ENCODE measurements at regions not wholly inside any gene's neighbourhood (a gene's known extent, or its start where the extent isn't known, plus 50 kb on each side); places are given as distances from the start of the nearest gene placed in this dataset.

GRCh38 chr12:88918161-88918560 lies 337.9 kb upstream of the KITLG start:
- TF ChIP-seq CTCF (IDR thresholded peaks at IDR 0.05; ENCODE audit: insufficient read depth, low read length, poor library complexity, severe bottlenecking), result no peak
- no peak for DNase-seq (ENCODE audit: low read depth)
- Histone ChIP-seq H3K36me3 (ENCODE audit: control insufficient read depth, insufficient read depth, low read length) (no peaks in the 10 kb centered on the region), H3K27me3 (ENCODE audit: control insufficient read depth, insufficient read depth, low read length) (no peaks in the 10 kb centered on the region), H3K4me3 (ENCODE audit: low read depth, low read length) (no peak overlapping the region)

GRCh38 chr12:88914967-88915366 lies 334.7 kb upstream of the KITLG start:
- no peak for TF ChIP-seq CTCF (IDR thresholded peaks at IDR 0.05; ENCODE audit: insufficient read depth, low read length, poor library complexity, severe bottlenecking)
- Histone ChIP-seq H3K4me3 (ENCODE audit: low read depth, low read length) (no peak overlapping the region), H3K36me3 (ENCODE audit: control insufficient read depth, insufficient read depth, low read length) (no peaks in the 10 kb centered on the region), H3K27me3 (ENCODE audit: control insufficient read depth, insufficient read depth, low read length) (no peaks in the 10 kb centered on the region)
- DNase-seq (ENCODE audit: low read depth), result no peak

- no peak for TF ChIP-seq CTCF (IDR thresholded peaks at IDR 0.05; ENCODE audit: insufficient read depth, low read length, poor library complexity, severe bottlenecking)
- H3K27me3 ChIP-seq (ENCODE audit: control insufficient read depth, insufficient read depth, low read length), result no peaks in the 10 kb centered on the region
- no peak overlapping the region for H3K4me3 ChIP-seq (ENCODE audit: low read depth, low read length)
- no peaks in the 10 kb centered on the region for H3K36me3 ChIP-seq (ENCODE audit: control insufficient read depth, insufficient read depth, low read length)
- DNase-seq (ENCODE audit: low read depth), result no peak
Measured at GRCh38 chr12:88909510-88909909, 329.2 kb upstream of the KITLG start.

GRCh38 chr12:88908345-88908744 lies 328.1 kb upstream of the KITLG start:
- H3K36me3 ChIP-seq (ENCODE audit: control insufficient read depth, insufficient read depth, low read length), result no peaks in the 10 kb centered on the region
- TF ChIP-seq CTCF (IDR thresholded peaks at IDR 0.05; ENCODE audit: insufficient read depth, low read length, poor library complexity, severe bottlenecking), result no peak

GRCh38 chr12:88904705-88905104 lies 324.4 kb upstream of the KITLG start:
- Histone ChIP-seq H3K36me3 (ENCODE audit: control insufficient read depth, insufficient read depth, low read length) (no peaks in the 10 kb centered on the region), H3K27me3 (ENCODE audit: control insufficient read depth, insufficient read depth, low read length) (no peaks in the 10 kb centered on the region), H3K4me3 (ENCODE audit: low read depth, low read length) (no peak overlapping the region)
- no peak for TF ChIP-seq CTCF (IDR thresholded peaks at IDR 0.05; ENCODE audit: insufficient read depth, low read length, poor library complexity, severe bottlenecking)
- DNase-seq (ENCODE audit: low read depth), result no peak

More at GRCh38 chr12:88908345-88908744, 328.1 kb upstream of the KITLG start:
- DNase-seq (ENCODE audit: low read depth), result no peak
- no peaks in the 10 kb centered on the region for H3K27me3 ChIP-seq (ENCODE audit: control insufficient read depth, insufficient read depth, low read length)
- H3K4me3 ChIP-seq (ENCODE audit: low read depth, low read length), result no peak overlapping the region

- TF ChIP-seq CTCF (IDR thresholded peaks at IDR 0.05; ENCODE audit: insufficient read depth, low read length, poor library complexity, severe bottlenecking), result no peak
Measured at GRCh38 chr12:88903333-88903732, 323.1 kb upstream of the KITLG start.

More at GRCh38 chr12:88903333-88903732, 323.1 kb upstream of the KITLG start:
- H3K4me3 ChIP-seq (ENCODE audit: low read depth, low read length), result no peak overlapping the region
- H3K27me3 ChIP-seq (ENCODE audit: control insufficient read depth, insufficient read depth, low read length), result no peaks in the 10 kb centered on the region
- DNase-seq (ENCODE audit: low read depth), result no peak
- H3K36me3 ChIP-seq (ENCODE audit: control insufficient read depth, insufficient read depth, low read length), result no peaks in the 10 kb centered on the region

Data from kidney epithelial cell (primary cell).